Transverse colon (tissue), 4 donors: ENCODE measurements at regions not wholly inside any gene's neighbourhood (a gene's known extent, or its start where the extent isn't known, plus 50 kb on each side); places are given as distances from the start of the nearest gene placed in this dataset.

Experiments
- EP300 ChIP-seq: sonication (generic); formaldehyde crosslinking; IDR thresholded peaks from one replicate; pipeline ENCODE4 v1.6.1; 2017; ENCODE audit warnings: antibody characterized with exemption, low read depth
- POLR2A ChIP-seq: fragments of 450-650 bp; IDR thresholded peaks from one replicate; pipeline ENCODE4 v1.6.1; 2016; ENCODE audit warnings: antibody characterized with exemption, mild to moderate bottlenecking, moderate library complexity
- POLR2AphosphoS5 ChIP-seq, 3 donors: sonication (generic); formaldehyde crosslinking; IDR thresholded peaks; one replicate each; pipeline ENCODE4 v1.6.1; 2016; ENCODE audit warnings: antibody characterized with exemption in 3 of 3
- TF ChIP-seq, protein P1 (sequence below), 5 experiments: fragments of 200-600 bp in 3 of 5; fragments of 450-650 bp in 2 of 5; sonication (generic) in 3 of 5; IDR thresholded peaks; 1 replicate in 2 of 5; 2 replicates in 3 of 5; pipeline ENCODE4 v1.5.1; 2016 to 2017; ENCODE audit warnings: antibody characterized with exemption in 5 of 5, inconsistent platforms in 3 of 5, mild to moderate bottlenecking in 2 of 5, moderate library complexity in 1 of 5

DNA sequence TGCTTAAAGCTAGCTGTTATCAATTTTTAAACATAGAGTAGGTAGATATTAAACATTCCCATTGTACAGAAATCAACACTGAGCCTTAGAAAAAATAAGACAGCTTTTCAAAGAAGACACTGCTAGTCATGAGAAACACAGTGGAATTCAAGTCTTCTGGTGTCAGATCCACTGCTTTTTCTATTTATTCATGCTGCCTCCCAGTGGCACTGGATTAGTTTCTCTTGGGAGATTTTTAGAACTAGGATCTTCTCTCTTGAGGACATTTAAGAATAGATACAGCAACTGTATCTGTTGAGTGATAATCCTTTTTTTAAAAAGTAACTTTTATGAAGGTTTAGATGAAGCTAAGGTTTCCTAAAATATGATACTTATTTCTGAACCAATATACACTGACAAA lies 1635.4 kb upstream of the C9orf72 start:
- TF ChIP-seq, protein P1, sequence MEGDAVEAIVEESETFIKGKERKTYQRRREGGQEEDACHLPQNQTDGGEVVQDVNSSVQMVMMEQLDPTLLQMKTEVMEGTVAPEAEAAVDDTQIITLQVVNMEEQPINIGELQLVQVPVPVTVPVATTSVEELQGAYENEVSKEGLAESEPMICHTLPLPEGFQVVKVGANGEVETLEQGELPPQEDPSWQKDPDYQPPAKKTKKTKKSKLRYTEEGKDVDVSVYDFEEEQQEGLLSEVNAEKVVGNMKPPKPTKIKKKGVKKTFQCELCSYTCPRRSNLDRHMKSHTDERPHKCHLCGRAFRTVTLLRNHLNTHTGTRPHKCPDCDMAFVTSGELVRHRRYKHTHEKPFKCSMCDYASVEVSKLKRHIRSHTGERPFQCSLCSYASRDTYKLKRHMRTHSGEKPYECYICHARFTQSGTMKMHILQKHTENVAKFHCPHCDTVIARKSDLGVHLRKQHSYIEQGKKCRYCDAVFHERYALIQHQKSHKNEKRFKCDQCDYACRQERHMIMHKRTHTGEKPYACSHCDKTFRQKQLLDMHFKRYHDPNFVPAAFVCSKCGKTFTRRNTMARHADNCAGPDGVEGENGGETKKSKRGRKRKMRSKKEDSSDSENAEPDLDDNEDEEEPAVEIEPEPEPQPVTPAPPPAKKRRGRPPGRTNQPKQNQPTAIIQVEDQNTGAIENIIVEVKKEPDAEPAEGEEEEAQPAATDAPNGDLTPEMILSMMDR (IDR thresholded peaks at IDR 0.05), result no peak
- TF ChIP-seq POLR2A, result no peak
- TF ChIP-seq EP300, result no peak
- no peak for TF ChIP-seq POLR2AphosphoS5 (IDR thresholded peaks at IDR 0.05)
